ENCODE measurements at regions not wholly inside any gene's neighbourhood (a gene's known extent, or its start where the extent isn't known, plus 50 kb on each side); places are given as distances from the start of the nearest gene placed in this dataset.
"Not testable (repeated sequence)": the region's sequence is repeated elsewhere in the genome, so short reads cannot be mapped to it uniquely, and the experiment has no call there.

GRCh38 chr9:78405461-78405860, 108.5 kb downstream of the PSAT1 start:
- Histone ChIP-seq H3K4me3 (replicated peaks in 1 of 3) (no peak overlapping the region), H3K9me3 (no peaks in the 10 kb centered on the region), H3K27ac (no peak overlapping the region), H3K4me1 (no peaks in the 10 kb centered on the region), H3K27me3 (no peaks in the 10 kb centered on the region), H3K36me3 (no peaks in the 10 kb centered on the region)
- 82 to 89% methylated on average over 3 of the region's 3 CpGs for WGBS, 2 donors
- TF ChIP-seq POLR2A (IDR thresholded peaks at IDR 0.05) (no peak), CTCF (IDR thresholded peaks at IDR 0.05) (no peak)
- intact Hi-C loops (cut with DNase I) = no loop called here
- DNase-seq = no peak

DNA sequence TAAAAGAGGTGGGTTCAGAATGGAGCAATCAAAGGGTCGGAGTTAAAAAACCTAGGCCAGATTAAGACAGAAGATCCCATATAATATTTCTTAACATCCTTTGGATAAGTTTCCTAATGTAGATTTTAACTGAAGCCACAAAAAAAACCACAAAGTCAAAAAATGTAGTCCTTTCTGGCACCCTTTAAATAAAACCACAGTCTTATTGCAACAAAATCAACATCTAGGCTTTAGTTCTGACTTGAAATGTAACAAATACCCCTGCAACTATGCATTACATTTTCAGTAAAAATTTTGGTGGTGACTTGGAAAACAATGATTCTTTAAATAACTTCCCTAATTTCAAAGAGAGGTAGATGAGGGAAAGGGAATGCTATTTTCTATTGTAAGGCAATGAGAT, 109.2 kb downstream of the PSAT1 start:
- H3K27ac ChIP-seq = no peak overlapping the region
- TF ChIP-seq POLR2A (IDR thresholded peaks at IDR 0.05) = no peak
- TF ChIP-seq CTCF (IDR thresholded peaks at IDR 0.05) = no peak
- H3K4me1 ChIP-seq = no peaks in the 10 kb centered on the region
- H3K4me3 ChIP-seq (replicated peaks in 1 of 3) = no peak overlapping the region
- no peaks in the 10 kb centered on the region for H3K36me3 ChIP-seq
- intact Hi-C loops (cut with DNase I) = no loop called here
- no peak for DNase-seq
- WGBS, 2 donors = 86 to 88% methylated on average over 1 of the region's 1 CpG
- no peaks in the 10 kb centered on the region for H3K9me3 ChIP-seq
- no peaks in the 10 kb centered on the region for H3K27me3 ChIP-seq

- no peak overlapping the region for H3K27ac ChIP-seq
- H3K9me3 ChIP-seq = no peaks in the 10 kb centered on the region
- 68 to 76% methylated on average over 2 of the region's 2 CpGs for WGBS, 2 donors
- H3K27me3 ChIP-seq = no peaks in the 10 kb centered on the region
- no peaks in the 10 kb centered on the region for H3K4me1 ChIP-seq
- intact Hi-C loops (cut with DNase I) = no loop called here
- no peak for DNase-seq
- TF ChIP-seq POLR2A (IDR thresholded peaks at IDR 0.05) = no peak
- no peak for TF ChIP-seq CTCF (IDR thresholded peaks at IDR 0.05)
- H3K4me3 ChIP-seq (replicated peaks in 1 of 3) = no peak overlapping the region
- H3K36me3 ChIP-seq = no peaks in the 10 kb centered on the region
These were observed 110.0 kb downstream of the PSAT1 start for GRCh38 chr9:78406933-78407332.

- H3K9me3 ChIP-seq = no peaks in the 10 kb centered on the region
- TF ChIP-seq CTCF (IDR thresholded peaks at IDR 0.05) (no peak), POLR2A (IDR thresholded peaks at IDR 0.05) (no peak)
- intact Hi-C loops (cut with DNase I) = no loop called here
- H3K4me3 ChIP-seq (replicated peaks in 1 of 3) = no peak overlapping the region
- no peaks in the 10 kb centered on the region for H3K4me1 ChIP-seq
- no peak for DNase-seq
- no peaks in the 10 kb centered on the region for H3K36me3 ChIP-seq
- 77 to 83% methylated on average over 8 of the region's 8 CpGs for WGBS, 2 donors
- H3K27me3 ChIP-seq = no peaks in the 10 kb centered on the region
- H3K27ac ChIP-seq = no peak overlapping the region
These were observed 110.8 kb downstream of the PSAT1 start for GRCh38 chr9:78407636-78408312.

DNA sequence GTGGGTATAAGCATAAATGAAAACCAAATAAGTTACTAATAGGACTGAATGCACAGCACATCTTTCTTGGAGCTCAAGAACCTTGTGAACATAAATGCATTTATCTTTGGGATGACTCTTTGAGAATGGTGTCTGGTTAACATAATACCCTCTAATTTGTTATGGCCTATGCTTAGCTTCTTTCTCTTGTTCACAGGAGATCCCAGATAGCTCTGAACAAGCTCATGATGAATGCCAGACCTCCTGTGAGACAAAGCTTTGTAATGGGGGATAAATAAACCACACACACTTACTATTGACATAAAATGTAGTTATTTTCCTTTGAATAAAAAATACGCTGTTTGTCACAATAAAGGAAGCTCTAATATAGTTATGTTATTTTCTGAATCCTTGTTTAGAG, 111.5 kb downstream of the PSAT1 start:
- Histone ChIP-seq H3K9me3 (no peaks in the 10 kb centered on the region), H3K27me3 (no peaks in the 10 kb centered on the region), H3K36me3 (no peaks in the 10 kb centered on the region), H3K4me1 (no peaks in the 10 kb centered on the region), H3K4me3 (replicated peaks in 1 of 3) (no peak overlapping the region), H3K27ac (no peak overlapping the region)
- intact Hi-C loops (cut with DNase I) = no loop called here
- TF ChIP-seq POLR2A (IDR thresholded peaks at IDR 0.05) = no peak
- no peak for TF ChIP-seq CTCF (IDR thresholded peaks at IDR 0.05)
- 91 to 94% methylated on average over 1 of the region's 1 CpG for WGBS, 2 donors
- DNase-seq = no peak

- H3K4me3 ChIP-seq (replicated peaks in 1 of 3); H3K36me3 ChIP-seq; H3K27me3 ChIP-seq; H3K4me1 ChIP-seq; DNase-seq; intact Hi-C loops (cut with DNase I); H3K9me3 ChIP-seq; H3K27ac ChIP-seq: not testable (repeated sequence)
- 98% methylated on average over 5 to 21 of the region's 25 CpGs for WGBS, 2 donors
These were observed 113.1 kb downstream of the PSAT1 start for GRCh38 chr9:78409928-78410510.

All from thyroid gland (tissue), 4 donors.